GM12878 (cell line): ENCODE measurements at regions not wholly inside any gene's neighbourhood (a gene's known extent, or its start where the extent isn't known, plus 50 kb on each side); places are given as distances from the start of the nearest gene placed in this dataset.

ENCODE experiments used
- ATAC-seq: fragments of 200-7000 bp; cut with Tn5 transposase; 3 replicates; pipeline ENCODE4 v1.9.1; 2020; ENCODE audit warnings: mild to moderate bottlenecking, moderate library complexity
- BruUV-seq: library from RNA; stranded (reverse); fragments of 400-500 nt; replicated peaks from 2 replicates; lab custom pipeline; 2021; lab: Mats Ljungman, UMichigan
- CTCF ChIA-PET: fragments of 300-600 bp; sonication (Branson Sonifier 250); formaldehyde crosslinking; extraction: SDS; loops from one replicate; lab custom pipeline; 2021; ENCODE audit warnings: inconsistent platforms; lab: Yijun Ruan, JAX
- POLR2A ChIA-PET: fragments of 350-600 bp; formaldehyde crosslinking; extraction: SDS; loops from one replicate; lab custom pipeline; 2021; ENCODE audit warnings: inconsistent platforms; lab: Charles Lee
- RAD21 ChIA-PET: fragments of 300-600 bp; sonication (Branson Sonifier 250); formaldehyde crosslinking; loops from one replicate; lab custom pipeline; 2023; ENCODE audit warnings: antibody characterized with exemption; ENCODE audit not compliant: unreplicated experiment; lab: Charles Lee
- SMC1A ChIA-PET: fragments of 300-600 bp; sonication (Branson Sonifier 250); formaldehyde crosslinking; loops from one replicate; lab custom pipeline; 2023; ENCODE audit not compliant: unreplicated experiment, uncharacterized antibody; lab: Charles Lee
- DNase-seq: peaks from one replicate; pipeline ENCODE4 v3.0.0-alpha.2; 2011; ENCODE audit warnings: low read depth, low spot score
- FAIRE-seq: peaks from 3 replicates; lab custom pipeline; 2011; peaks lifted over from hg19 to GRCh38; lab: Jason Lieb, UNC
- H2AFZ ChIP-seq: 2 replicates; pipeline ENCODE4 v1.6.0; 2011; ENCODE audit warnings: low read depth, low read length, control low read depth; ENCODE audit not compliant: control insufficient read depth
- H3K27ac ChIP-seq: 2 replicates; pipeline ENCODE4 v1.5.1; 2011; ENCODE audit warnings: control low read depth; ENCODE audit not compliant: control insufficient read depth, insufficient read depth
- H3K27me3 ChIP-seq, 2 experiments: replicated peaks in 1 of 2; 2 replicates each; pipeline versions ENCODE4 v1.6.0 to v1.6.1; 2011; ENCODE audit warnings: low read length in 1 of 2; ENCODE audit not compliant: control insufficient read depth in 2 of 2, insufficient read depth in 2 of 2
- H3K36me3 ChIP-seq, 2 experiments: 2 replicates each; pipeline ENCODE4 v1.5.1; 2011; ENCODE audit warnings: low read length in 1 of 2; ENCODE audit not compliant: control insufficient read depth in 2 of 2, insufficient read depth in 2 of 2
- H3K4me1 ChIP-seq: 2 replicates; pipeline ENCODE4 v1.6.1; 2011; ENCODE audit warnings: mild to moderate bottlenecking, low read length, moderate library complexity, mixed read lengths; ENCODE audit not compliant: control insufficient read depth, insufficient read depth
- H3K4me2 ChIP-seq: 2 replicates; pipeline ENCODE4 v1.6.0; 2011; ENCODE audit warnings: control low read depth; ENCODE audit not compliant: control insufficient read depth, insufficient read depth
- H3K4me3 ChIP-seq: fragments of 200-600 bp; sonication (generic); 2 replicates; pipeline ENCODE4 v1.5.1; 2016
- H3K79me2 ChIP-seq: 2 replicates; pipeline ENCODE4 v1.6.0; 2011; ENCODE audit warnings: low read length; ENCODE audit not compliant: control insufficient read depth, insufficient read depth
- H3K9ac ChIP-seq: 2 replicates; pipeline ENCODE4 v1.8.0; 2011; ENCODE audit warnings: low read length, control low read depth, mixed read lengths; ENCODE audit not compliant: control insufficient read depth, insufficient read depth
- H3K9me3 ChIP-seq: replicated peaks from 3 replicates; pipeline ENCODE4 v1.5.1; 2011; ENCODE audit warnings: mild to moderate bottlenecking, low read length; ENCODE audit not compliant: control insufficient read depth, insufficient read depth
- H4K20me1 ChIP-seq: 2 replicates; pipeline ENCODE4 v1.6.0; 2011; ENCODE audit not compliant: control insufficient read depth, insufficient read depth
- BRCA1 ChIP-seq: IDR thresholded peaks from 2 replicates; pipeline ENCODE4 v1.6.1; 2011; ENCODE audit warnings: low read depth, low read length, improper control_type of control experiment
- CEBPB ChIP-seq, 2 experiments: fragments of 150-350 bp in 1 of 2; IDR thresholded peaks; 2 replicates each; pipeline ENCODE4 v1.6.1; 2012 to 2014; ENCODE audit warnings: low read depth in 2 of 2, low read length in 2 of 2, borderline replicate concordance in 1 of 2, inconsistent platforms in 1 of 2
- CHD2 ChIP-seq: IDR thresholded peaks from 2 replicates; pipeline ENCODE4 v1.6.1; 2011; ENCODE audit warnings: low read depth, low read length, improper control_type of control experiment, borderline replicate concordance
- ETV6 ChIP-seq, 2 experiments: fragments of 450-650 bp in 1 of 2; IDR thresholded peaks in 1 of 2; conservative IDR thresholded peaks in 1 of 2; 2 replicates each; pipeline ENCODE4 v1.6.1; 2014; ENCODE audit warnings: antibody characterized with exemption in 1 of 2, borderline replicate concordance in 1 of 2, low read depth in 1 of 2, mild to moderate bottlenecking in 1 of 2, moderate library complexity in 1 of 2
- FOXK2 ChIP-seq: fragments of 450-650 bp; IDR thresholded peaks from 2 replicates; pipeline ENCODE4 v1.6.1; 2017; ENCODE audit warnings: mild to moderate bottlenecking, moderate library complexity
- HDAC2 ChIP-seq: fragments of 200-600 bp; sonication (generic); IDR thresholded peaks from 2 replicates; pipeline ENCODE4 v1.6.1; 2017
- IKZF1 ChIP-seq: fragments of 450-650 bp; conservative IDR thresholded peaks from 2 replicates; pipeline ENCODE4 v1.6.1; 2017; ENCODE audit warnings: antibody characterized with exemption, mild to moderate bottlenecking
- JUND ChIP-seq: IDR thresholded peaks from 2 replicates; pipeline ENCODE4 v1.6.1; 2012; ENCODE audit warnings: low read depth, mild to moderate bottlenecking, low read length, improper control_type of control experiment, moderate library complexity
- MAX ChIP-seq: IDR thresholded peaks from 2 replicates; pipeline ENCODE4 v1.6.1; 2012; ENCODE audit warnings: low read depth, low read length, improper control_type of control experiment
- NR2C1 ChIP-seq: fragments of 450-650 bp; IDR thresholded peaks from 2 replicates; pipeline ENCODE4 v1.6.1; 2017; ENCODE audit warnings: antibody characterized with exemption, mild to moderate bottlenecking, moderate library complexity
- PKNOX1 ChIP-seq: fragments of 450-650 bp; IDR thresholded peaks from 2 replicates; pipeline ENCODE4 v1.6.1; 2016; ENCODE audit warnings: mild to moderate bottlenecking
- RAD21 ChIP-seq: IDR thresholded peaks from 2 replicates; pipeline ENCODE4 v1.6.1; 2011; ENCODE audit warnings: mild to moderate bottlenecking, low read depth, low read length, moderate library complexity; ENCODE audit not compliant: insufficient read depth
- RELA ChIP-seq: fragments of 450-650 bp; IDR thresholded peaks from 2 replicates; pipeline ENCODE4 v1.8.0; 2014; ENCODE audit warnings: borderline replicate concordance; ENCODE audit not compliant: partially characterized antibody
- SPI1 ChIP-seq: IDR thresholded peaks from 2 replicates; pipeline ENCODE4 v1.6.1; 2011; ENCODE audit warnings: low read depth, mild to moderate bottlenecking, low read length, moderate library complexity, borderline replicate concordance; ENCODE audit not compliant: insufficient read depth
- ZNF217 ChIP-seq: fragments of 450-650 bp; IDR thresholded peaks from 2 replicates; pipeline ENCODE4 v1.6.1; 2017; ENCODE audit warnings: antibody characterized with exemption, mild to moderate bottlenecking
- ZNF592 ChIP-seq: fragments of 450-650 bp; IDR thresholded peaks from 2 replicates; pipeline ENCODE4 v1.6.1; 2017; ENCODE audit warnings: mild to moderate bottlenecking, moderate library complexity
- WGBS: methylation state at CpG from one replicate; pipeline ENCODE4 v1.1.6; 2016; ENCODE audit warnings: low lambda C conversion rate; ENCODE audit not compliant: insufficient replicate concordance, insufficient coverage; ENCODE audit errors: missing lambda C conversion rate; 5-methylcytosine and 5-hydroxymethylcytosine counted together
- in situ Hi-C: fragments of 300-500 bp; cut with MboI; formaldehyde crosslinking; loops from 9 replicates; pipeline ENCODE4 v1.14.3; 2018; ENCODE audit warnings: mixed read lengths
- intact Hi-C: fragments of 100-400 bp; cut with micrococcal nuclease; formaldehyde crosslinking; loops from one replicate; pipeline ENCODE4 v1.14.2; 2022; ENCODE audit not compliant: unreplicated experiment

- TF ChIP-seq ZNF592 (no peak), ZNF217 (no peak), CHD2 (no peak)
- TF ChIP-seq, all 136 proteins: peak for 0
These were observed 228.4 kb upstream of the COPS8 start (continued) for GRCh38 chr2:236857246-236857645.

GRCh38 chr2:236857781-236858180 is 227.9 kb upstream of the COPS8 start:
- Histone ChIP-seq H4K20me1 (no peaks in the 10 kb centered on the region), H3K27me3 (no peaks in the 10 kb centered on the region), H3K79me2 (no peaks in the 10 kb centered on the region), H3K9me3 (no peaks in the 10 kb centered on the region; the same call in 2 of the 3 replicates), H3K27ac (no peak overlapping the region), H2AFZ (no peak overlapping the region), H3K4me3 (no peak overlapping the region), H3K4me1 (no peaks in the 10 kb centered on the region; the same call in 1 of the 2 replicates), H3K36me3 (no peaks in the 10 kb centered on the region), H3K9ac (no peak overlapping the region), H3K4me2 (no peak overlapping the region)
- no TSS peak for BruUV-seq
- ChIA-PET SMC1A (interaction anchor here (0.6 kb wide), 1 partner anchor 621 kb away, joined by 3 read pairs; no protein-coding TSS in a partner anchor), RAD21 (no interaction called here), CTCF (no interaction called here), POLR2A (no interaction called here)
- intact Hi-C loops (no loop called here), in situ Hi-C loops (no loop called here)
- no peak for DNase-seq
- FAIRE-seq, result no peak
- ATAC-seq, result no peak
- 35% methylated on average over 7 of the region's 7 CpGs for WGBS
- TF ChIP-seq RELA (no peak), RAD21 (no peak), NR2C1 (no peak), ETV6 (conservative IDR thresholded peaks at IDR 0.05 in 1 of 2, IDR thresholded peaks at IDR 0.05 in 1 of 2; ENCODE audit: borderline replicate concordance in 1 of 2, low read depth in 1 of 2) (no peak), FOXK2 (no peak), CEBPB (IDR thresholded peaks at IDR 0.05; ENCODE audit: borderline replicate concordance in 1 of 2, low read depth in 2 of 2, low read length in 2 of 2) (no peak), HDAC2 (no peak), IKZF1 (no peak), SPI1 (no peak), BRCA1 (no peak), JUND (no peak), PKNOX1 (no peak), MAX (no peak)
